ENCODE measurements at regions not wholly inside any gene's neighbourhood (a gene's known extent, or its start where the extent isn't known, plus 50 kb on each side); places are given as distances from the start of the nearest gene placed in this dataset.

GRCh38 chr9:32136700-32137339, 247.6 kb upstream of the ACO1 start (continued):
- TF ChIP-seq PRDM15 (CRISPR knock-in tag; IDR thresholded peaks at IDR 0.05): no peak
- TF ChIP-seq ZNF264 (CRISPR knock-in tag; IDR thresholded peaks at IDR 0.05): peak; percentile 94
- no peak for TF ChIP-seq NONO (IDR thresholded peaks at IDR 0.05)
- TF ChIP-seq NONO (CRISPR knock-in tag; conservative IDR thresholded peaks at IDR 0.05): peak; percentile 71
- no peak for TF ChIP-seq BCL3 (CRISPR knock-in tag; IDR thresholded peaks at IDR 0.05)
- TF ChIP-seq ZNF792 (CRISPR knock-in tag; IDR thresholded peaks at IDR 0.05): peak; percentile 87
- TF ChIP-seq BRF2 (CRISPR knock-in tag; IDR thresholded peaks at IDR 0.05): 0 out of 2 replicates have a peak, but pooled peaks have one; percentile 62
- TF ChIP-seq ZNF556 (CRISPR knock-in tag; IDR thresholded peaks at IDR 0.05; ENCODE audit: borderline replicate concordance): no peak; the same call in 1 of the 2 replicates
- peak; percentile 89 for TF ChIP-seq ZGPAT (CRISPR knock-in tag; IDR thresholded peaks at IDR 0.05)
- no peak; the same call in 1 of the 2 replicates for TF ChIP-seq TFAP4 (IDR thresholded peaks at IDR 0.05; ENCODE audit: borderline replicate concordance, low read depth)
- peak; percentile 65 for TF ChIP-seq SMAD3 (CRISPR knock-in tag; IDR thresholded peaks at IDR 0.05)
- TF ChIP-seq FOXP4 (CRISPR knock-in tag; IDR thresholded peaks at IDR 0.05): peak; percentile 97
- TF ChIP-seq POLR2AphosphoS5 (IDR thresholded peaks at IDR 0.05; ENCODE audit: low read depth, low read length): no peak
- TF ChIP-seq YEATS4 (CRISPR knock-in tag; IDR thresholded peaks at IDR 0.05; ENCODE audit: borderline replicate concordance): 0 out of 2 replicates have a peak, but pooled peaks have one; percentile 32
- TF ChIP-seq PAXIP1 (CRISPR knock-in tag; conservative IDR thresholded peaks at IDR 0.05): peak; percentile 83
